HepG2 (cell line): ENCODE measurements at regions not wholly inside any gene's neighbourhood (a gene's known extent, or its start where the extent isn't known, plus 50 kb on each side); places are given as distances from the start of the nearest gene placed in this dataset.

Experiments
- ATAC-seq: fragments of 200-7000 bp; cut with Tn5 transposase; 3 replicates; pipeline ENCODE4 v1.9.1; 2020; ENCODE audit warnings: mild to moderate bottlenecking, moderate library complexity
- BruUV-seq: library from RNA; stranded (reverse); fragments of 400-500 nt; replicated peaks from 2 replicates; lab custom pipeline; 2021; lab: Mats Ljungman, UMichigan
- CTCF ChIA-PET: fragments of 300-600 bp; formaldehyde crosslinking; extraction: SDS; loops from one replicate; lab custom pipeline; 2021; ENCODE audit warnings: low total read pairs, inconsistent platforms, low intra/inter-chr PET ratio; lab: Yijun Ruan, JAX
- POLR2A ChIA-PET: fragments of 350-600 bp; sonication (Branson Sonifier 250); formaldehyde crosslinking; loops from one replicate; lab custom pipeline; 2020; ENCODE audit warnings: antibody characterized with exemption, inconsistent platforms; lab: Yijun Ruan, JAX
- DNase-seq: peaks from one replicate; pipeline ENCODE4 v3.0.0-alpha.2; 2015; ENCODE audit warnings: low spot score
- FAIRE-seq: peaks from 3 replicates; lab custom pipeline; 2011; peaks lifted over from hg19 to GRCh38; lab: Jason Lieb, UNC
- H2AFZ ChIP-seq: one replicate; pipeline ENCODE4 v1.6.1; 2011; ENCODE audit warnings: low read length, inconsistent platforms
- H3K27ac ChIP-seq: fragments of 300-600 bp; 3 replicates; pipeline ENCODE4 v1.8.0; 2011; ENCODE audit warnings: mixed run types, mild to moderate bottlenecking, mixed read lengths, low read length, inconsistent platforms; ENCODE audit not compliant: insufficient read depth; ENCODE audit errors: extremely low read length
- H3K27me3 ChIP-seq, 2 experiments: fragments of 200-600 bp in 1 of 2; 2 replicates in 1 of 2; 3 replicates in 1 of 2; pipeline versions ENCODE4 v1.6.0 to v1.8.0; 2011; ENCODE audit warnings: low read length in 2 of 2, mild to moderate bottlenecking in 2 of 2, moderate library complexity in 2 of 2, inconsistent platforms in 1 of 2; ENCODE audit not compliant: insufficient read depth in 2 of 2, control insufficient read depth in 1 of 2
- H3K36me3 ChIP-seq, 2 experiments: fragments of 200-600 bp in 1 of 2; replicated peaks in 1 of 2; 2 replicates in 1 of 2; 3 replicates in 1 of 2; pipeline versions ENCODE4 v1.5.1 to v1.8.0; 2011; ENCODE audit warnings: low read length in 2 of 2, inconsistent platforms in 1 of 2; ENCODE audit not compliant: insufficient read depth in 2 of 2, control insufficient read depth in 1 of 2
- H3K4me1 ChIP-seq: 2 replicates; pipeline ENCODE4 v1.5.1; 2012; ENCODE audit warnings: low read length, inconsistent platforms; ENCODE audit not compliant: insufficient read depth
- H3K4me2 ChIP-seq: 2 replicates; pipeline ENCODE4 v1.6.0; 2011; ENCODE audit warnings: low read depth, low read length, inconsistent platforms
- H3K4me3 ChIP-seq, 3 experiments: fragments of 200-600 bp in 1 of 3; sonication (generic), shearing (Covaris generic) in 1 of 3; replicated peaks in 1 of 3; 2 replicates each; pipeline ENCODE4 v1.5.1; 2011 to 2016; ENCODE audit warnings: low read length in 3 of 3, inconsistent platforms in 2 of 3, low read depth in 2 of 3, mild to moderate bottlenecking in 2 of 3, control low read depth in 1 of 3, mixed read lengths in 1 of 3; ENCODE audit not compliant: insufficient read depth in 1 of 3
- H3K79me2 ChIP-seq: one replicate; pipeline ENCODE4 v1.6.1; 2011; ENCODE audit warnings: low read length, inconsistent platforms; ENCODE audit not compliant: insufficient read depth
- H3K9ac ChIP-seq: 2 replicates; pipeline ENCODE4 v1.6.0; 2011; ENCODE audit warnings: mild to moderate bottlenecking, low read depth, low read length, inconsistent platforms; ENCODE audit not compliant: insufficient read depth
- H3K9me3 ChIP-seq: 2 replicates; pipeline ENCODE4 v1.5.1; 2012; ENCODE audit warnings: mild to moderate bottlenecking, low read length
- H4K20me1 ChIP-seq: 2 replicates; pipeline ENCODE4 v1.6.0; 2011; ENCODE audit warnings: inconsistent platforms, mild to moderate bottlenecking, low read length, moderate library complexity; ENCODE audit not compliant: insufficient read depth
- CHCHD3 ChIP-seq: sonication (generic); formaldehyde crosslinking; IDR thresholded peaks from 2 replicates; pipeline ENCODE4 v1.8.0; 2022; ENCODE audit warnings: mild to moderate bottlenecking, missing genetic modification reagents, moderate library complexity
- EED ChIP-seq: sonication (generic); formaldehyde crosslinking; IDR thresholded peaks from 2 replicates; pipeline ENCODE4 v1.5.0; 2020; ENCODE audit warnings: mild to moderate bottlenecking, missing genetic modification reagents
- ESRRA ChIP-seq: sonication (generic); formaldehyde crosslinking; IDR thresholded peaks from 2 replicates; pipeline ENCODE4 v1.5.1; 2020; ENCODE audit warnings: mild to moderate bottlenecking, low read depth, missing genetic modification reagents
- GLI4 ChIP-seq: sonication (generic); formaldehyde crosslinking; IDR thresholded peaks from 2 replicates; pipeline ENCODE4 v1.5.1; 2020; ENCODE audit warnings: missing genetic modification reagents, mild to moderate bottlenecking, moderate library complexity, borderline replicate concordance
- HOXA5 ChIP-seq: sonication (generic); formaldehyde crosslinking; IDR thresholded peaks from 2 replicates; pipeline ENCODE4 v1.4.0; 2020; ENCODE audit warnings: missing genetic modification reagents
- NFE2 ChIP-seq: sonication (generic); formaldehyde crosslinking; IDR thresholded peaks from 2 replicates; pipeline ENCODE4 v1.4.0; 2020; ENCODE audit warnings: missing genetic modification reagents
- SAFB2 ChIP-seq: sonication (generic); formaldehyde crosslinking; IDR thresholded peaks from 2 replicates; pipeline ENCODE4 v1.5.1; 2020; ENCODE audit warnings: missing genetic modification reagents, low read depth, mild to moderate bottlenecking, borderline replicate concordance
- SMARCE1 ChIP-seq: fragments of 450-650 bp; IDR thresholded peaks from 2 replicates; pipeline ENCODE4 v1.6.1; 2017; ENCODE audit warnings: borderline replicate concordance
- TEAD3 ChIP-seq: optimal IDR thresholded peaks from 2 replicates; pipeline ENCODE3; 2016; ENCODE audit warnings: borderline replicate concordance
- TMF1 ChIP-seq: sonication (generic); formaldehyde crosslinking; IDR thresholded peaks from 2 replicates; pipeline ENCODE4 v1.8.1; 2022; ENCODE audit warnings: low read depth, missing genetic modification reagents
- ZBTB7A ChIP-seq: sonication (generic); formaldehyde crosslinking; IDR thresholded peaks from 2 replicates; pipeline ENCODE4 v1.8.0; 2022; ENCODE audit warnings: mild to moderate bottlenecking, missing genetic modification reagents
- ZFP82 ChIP-seq: sonication (generic); formaldehyde crosslinking; IDR thresholded peaks from 2 replicates; pipeline ENCODE4 v1.5.1; 2020; ENCODE audit warnings: mild to moderate bottlenecking, missing genetic modification reagents, borderline replicate concordance
- ZKSCAN1 ChIP-seq: fragments of 150-350 bp; IDR thresholded peaks from 2 replicates; pipeline ENCODE4 v1.6.1; 2014; ENCODE audit warnings: low read length
- ZNF10 ChIP-seq: sonication (generic); formaldehyde crosslinking; IDR thresholded peaks from 2 replicates; pipeline ENCODE4 v1.4.0; 2020; ENCODE audit warnings: mild to moderate bottlenecking, low read depth, missing genetic modification reagents, borderline replicate concordance
- ZNF615 ChIP-seq: sonication (generic); formaldehyde crosslinking; IDR thresholded peaks from 2 replicates; pipeline ENCODE4 v1.5.0; 2020; ENCODE audit warnings: mild to moderate bottlenecking, missing genetic modification reagents, borderline replicate concordance
- ZNF782 ChIP-seq: sonication (generic); formaldehyde crosslinking; IDR thresholded peaks from 2 replicates; pipeline ENCODE4 v1.4.0; 2020; ENCODE audit warnings: missing genetic modification reagents, mild to moderate bottlenecking, borderline replicate concordance
- WGBS: methylation state at CpG from one replicate; pipeline ENCODE4 v1.1.6; 2017; ENCODE audit warnings: low lambda C conversion rate; 5-methylcytosine and 5-hydroxymethylcytosine counted together
- in situ Hi-C: cut with HindIII; loops from 2 replicates; pipeline ENCODE4 v1.10.0; 2017; ENCODE audit warnings: low pct_unique_long_range_greater_than_20kb; ENCODE audit not compliant: extremely low pct_ligation_motif_present
- intact Hi-C: fragments of 100-400 bp; cut with micrococcal nuclease; formaldehyde crosslinking; loops from one replicate; pipeline ENCODE4 v1.10.0; 2022; ENCODE audit not compliant: unreplicated experiment
- TF ChIP-seq, protein P1 (sequence below): sonication (generic); formaldehyde crosslinking; IDR thresholded peaks from 2 replicates; pipeline ENCODE4 v1.9.0; 2022; ENCODE audit warnings: low read depth, missing genetic modification reagents
- TF ChIP-seq, protein P2 (sequence below): sonication (generic); formaldehyde crosslinking; IDR thresholded peaks from 2 replicates; pipeline ENCODE4 v1.4.0; 2020; ENCODE audit warnings: missing genetic modification reagents, borderline replicate concordance

DNA sequence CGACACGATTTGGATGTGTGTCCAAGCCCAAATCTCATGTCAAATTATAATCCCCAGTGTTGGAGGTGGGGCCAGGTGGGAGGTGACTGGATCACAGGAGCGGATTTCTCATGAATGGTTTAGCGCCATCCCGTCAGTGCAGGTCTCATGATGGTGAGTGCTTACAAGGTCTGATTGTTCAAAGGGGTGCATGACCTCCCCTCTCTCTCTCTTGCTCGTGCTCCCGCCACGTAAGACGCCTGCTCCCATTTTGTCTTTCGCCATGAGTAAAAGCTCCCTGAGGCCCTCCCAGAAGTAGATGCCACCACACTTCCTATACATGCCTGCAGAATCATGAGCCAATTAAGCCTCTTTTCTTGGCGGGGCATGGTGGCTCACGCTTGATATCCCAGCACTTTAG lies 71.5 kb upstream of the NANOS1 start:
- Histone ChIP-seq H4K20me1 (no peaks in the 10 kb centered on the region), H3K4me3 (no peak overlapping the region), H3K27ac (no peak overlapping the region), H3K9me3 (no peaks in the 10 kb centered on the region), H3K4me2 (no peak overlapping the region), H3K79me2 (no peaks in the 10 kb centered on the region), H2AFZ (no peak overlapping the region), H3K4me1 (no peaks in the 10 kb centered on the region), H3K36me3 (no peaks in the 10 kb centered on the region), H3K9ac (no peak overlapping the region), H3K27me3 (no peaks in the 10 kb centered on the region; a peak in 1 of 5 replicates)
- ChIA-PET CTCF (no interaction called here), POLR2A (no interaction called here)
- intact Hi-C loops (no loop called here), in situ Hi-C loops (no loop called here)
- BruUV-seq, result no TSS peak
- TF ChIP-seq SAFB2 (CRISPR knock-in tag) (no peak), EED (no peak), ZNF10 (CRISPR knock-in tag) (no peak), NFE2 (no peak), ESRRA (CRISPR knock-in tag) (no peak), CHCHD3 (CRISPR knock-in tag) (no peak), ZFP82 (CRISPR knock-in tag) (no peak)
- TF ChIP-seq, protein P1, sequence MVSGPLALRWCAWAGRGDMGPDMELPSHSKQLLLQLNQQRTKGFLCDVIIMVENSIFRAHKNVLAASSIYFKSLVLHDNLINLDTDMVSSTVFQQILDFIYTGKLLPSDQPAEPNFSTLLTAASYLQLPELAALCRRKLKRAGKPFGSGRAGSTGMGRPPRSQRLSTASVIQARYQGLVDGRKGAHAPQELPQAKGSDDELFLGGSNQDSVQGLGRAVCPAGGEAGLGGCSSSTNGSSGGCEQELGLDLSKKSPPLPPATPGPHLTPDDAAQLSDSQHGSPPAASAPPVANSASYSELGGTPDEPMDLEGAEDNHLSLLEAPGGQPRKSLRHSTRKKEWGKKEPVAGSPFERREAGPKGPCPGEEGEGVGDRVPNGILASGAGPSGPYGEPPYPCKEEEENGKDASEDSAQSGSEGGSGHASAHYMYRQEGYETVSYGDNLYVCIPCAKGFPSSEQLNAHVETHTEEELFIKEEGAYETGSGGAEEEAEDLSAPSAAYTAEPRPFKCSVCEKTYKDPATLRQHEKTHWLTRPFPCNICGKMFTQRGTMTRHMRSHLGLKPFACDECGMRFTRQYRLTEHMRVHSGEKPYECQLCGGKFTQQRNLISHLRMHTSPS (CRISPR knock-in tag), result no peak
- WGBS, result 76% methylated on average over 12 of the region's 12 CpGs
- FAIRE-seq (no peak), DNase-seq (no peak), ATAC-seq (no peak)

DNA sequence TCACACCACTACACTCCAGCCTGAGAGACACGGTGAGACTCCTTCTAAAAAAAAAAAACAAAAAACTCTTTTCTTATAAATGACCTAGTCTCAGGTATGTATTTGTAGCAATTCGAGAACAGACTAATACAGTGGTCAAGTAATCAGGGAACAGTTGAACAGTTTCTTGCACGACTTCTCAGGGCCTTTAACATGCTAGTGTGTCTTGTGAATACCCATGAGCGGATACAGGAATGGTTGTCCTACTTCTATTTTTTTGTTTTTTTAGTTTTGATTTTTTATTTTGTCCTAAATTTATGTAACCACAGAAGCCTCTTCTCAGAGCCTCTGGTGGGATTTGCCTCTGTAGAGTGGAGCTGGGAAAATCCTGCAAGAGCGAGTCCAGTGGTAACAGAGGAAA lies 71.0 kb upstream of the NANOS1 start:
- Histone ChIP-seq H3K36me3 (no peaks in the 10 kb centered on the region), H3K4me3 (no peak overlapping the region), H3K4me1 (no peaks in the 10 kb centered on the region), H3K9me3 (no peaks in the 10 kb centered on the region), H3K27ac (no peak overlapping the region), H3K27me3 (peaks cover 0 to 3% of the 10 kb centered on the region in 2 experiments; a peak in 1 of 5 replicates), H3K9ac (no peak overlapping the region), H2AFZ (no peak overlapping the region), H3K4me2 (no peak overlapping the region), H4K20me1 (no peaks in the 10 kb centered on the region), H3K79me2 (no peaks in the 10 kb centered on the region)
- 76% methylated on average over 5 of the region's 5 CpGs for WGBS
- DNase-seq, result no peak
- CTCF ChIA-PET, result no interaction called here
- intact Hi-C loops, result no loop called here
- no peak for FAIRE-seq
- POLR2A ChIA-PET, result no interaction called here
- in situ Hi-C loops, result no loop called here
- ATAC-seq, result no peak
- no TSS peak for BruUV-seq
- TF ChIP-seq ZNF615 (CRISPR knock-in tag), result no peak
- TF ChIP-seq HOXA5 (CRISPR knock-in tag), result no peak
- TF ChIP-seq SMARCE1, result no peak
- TF ChIP-seq, protein P2, sequence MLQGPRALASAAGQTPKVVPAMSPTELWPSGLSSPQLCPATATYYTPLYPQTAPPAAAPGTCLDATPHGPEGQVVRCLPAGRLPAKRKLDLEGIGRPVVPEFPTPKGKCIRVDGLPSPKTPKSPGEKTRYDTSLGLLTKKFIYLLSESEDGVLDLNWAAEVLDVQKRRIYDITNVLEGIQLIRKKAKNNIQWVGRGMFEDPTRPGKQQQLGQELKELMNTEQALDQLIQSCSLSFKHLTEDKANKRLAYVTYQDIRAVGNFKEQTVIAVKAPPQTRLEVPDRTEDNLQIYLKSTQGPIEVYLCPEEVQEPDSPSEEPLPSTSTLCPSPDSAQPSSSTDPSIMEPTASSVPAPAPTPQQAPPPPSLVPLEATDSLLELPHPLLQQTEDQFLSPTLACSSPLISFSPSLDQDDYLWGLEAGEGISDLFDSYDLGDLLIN (CRISPR knock-in tag), result no peak
- no peak for TF ChIP-seq ZBTB7A
- no peak for TF ChIP-seq ZKSCAN1
- TF ChIP-seq TEAD3 (CRISPR knock-in tag), result no peak
- no peak for TF ChIP-seq TMF1 (CRISPR knock-in tag)
- TF ChIP-seq GLI4 (CRISPR knock-in tag), result no peak
- TF ChIP-seq ZNF782 (CRISPR knock-in tag), result no peak
